Prostate gland (tissue), 2 donors: ENCODE measurements at regions not wholly inside any gene's neighbourhood (a gene's known extent, or its start where the extent isn't known, plus 50 kb on each side); places are given as distances from the start of the nearest gene placed in this dataset.

Experiments used
- POLR2AphosphoS5 ChIP-seq: sonication (generic); formaldehyde crosslinking; IDR thresholded peaks from one replicate; pipeline ENCODE4 v1.6.1; 2017; ENCODE audit warnings: antibody characterized with exemption
- TF ChIP-seq, protein P1 (sequence below), 4 experiments: fragments of 200-600 bp in 2 of 4; fragments of 450-650 bp in 2 of 4; sonication (generic) in 2 of 4; IDR thresholded peaks; 1 replicate in 3 of 4; 2 replicates in 1 of 4; pipeline ENCODE4 v1.5.1; 2016 to 2019; ENCODE audit warnings: antibody characterized with exemption in 4 of 4, mild to moderate bottlenecking in 2 of 4, moderate library complexity in 2 of 4

GRCh38 chr1:88610687-88611086, 73.4 kb upstream of the PKN2 start:
- TF ChIP-seq POLR2AphosphoS5 = no peak
- TF ChIP-seq, protein P1, sequence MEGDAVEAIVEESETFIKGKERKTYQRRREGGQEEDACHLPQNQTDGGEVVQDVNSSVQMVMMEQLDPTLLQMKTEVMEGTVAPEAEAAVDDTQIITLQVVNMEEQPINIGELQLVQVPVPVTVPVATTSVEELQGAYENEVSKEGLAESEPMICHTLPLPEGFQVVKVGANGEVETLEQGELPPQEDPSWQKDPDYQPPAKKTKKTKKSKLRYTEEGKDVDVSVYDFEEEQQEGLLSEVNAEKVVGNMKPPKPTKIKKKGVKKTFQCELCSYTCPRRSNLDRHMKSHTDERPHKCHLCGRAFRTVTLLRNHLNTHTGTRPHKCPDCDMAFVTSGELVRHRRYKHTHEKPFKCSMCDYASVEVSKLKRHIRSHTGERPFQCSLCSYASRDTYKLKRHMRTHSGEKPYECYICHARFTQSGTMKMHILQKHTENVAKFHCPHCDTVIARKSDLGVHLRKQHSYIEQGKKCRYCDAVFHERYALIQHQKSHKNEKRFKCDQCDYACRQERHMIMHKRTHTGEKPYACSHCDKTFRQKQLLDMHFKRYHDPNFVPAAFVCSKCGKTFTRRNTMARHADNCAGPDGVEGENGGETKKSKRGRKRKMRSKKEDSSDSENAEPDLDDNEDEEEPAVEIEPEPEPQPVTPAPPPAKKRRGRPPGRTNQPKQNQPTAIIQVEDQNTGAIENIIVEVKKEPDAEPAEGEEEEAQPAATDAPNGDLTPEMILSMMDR (IDR thresholded peaks at IDR 0.05) = no peak
